ENCODE measurements at regions not wholly inside any gene's neighbourhood (a gene's known extent, or its start where the extent isn't known, plus 50 kb on each side); places are given as distances from the start of the nearest gene placed in this dataset.

DNA sequence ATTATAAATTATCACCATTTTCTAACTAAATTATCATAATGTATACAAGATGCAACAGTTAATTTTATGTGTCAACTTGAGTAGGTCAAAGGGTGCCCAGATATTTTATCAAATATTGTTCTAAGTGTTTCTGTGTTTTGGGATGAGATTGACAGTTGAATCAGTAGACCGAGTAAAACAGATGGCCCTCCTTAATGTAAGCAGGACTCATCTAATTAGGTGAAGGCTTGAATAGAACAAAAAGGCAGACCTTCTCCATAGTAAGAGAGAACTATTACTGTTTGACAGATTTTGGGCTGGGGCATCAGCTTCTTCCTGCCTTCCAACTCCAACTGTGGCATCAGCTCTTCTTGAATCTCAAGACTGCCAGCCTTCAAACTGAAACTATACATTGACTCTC lies 185.8 kb downstream of the TRAM1L1 start:
- TF ChIP-seq, protein P1, sequence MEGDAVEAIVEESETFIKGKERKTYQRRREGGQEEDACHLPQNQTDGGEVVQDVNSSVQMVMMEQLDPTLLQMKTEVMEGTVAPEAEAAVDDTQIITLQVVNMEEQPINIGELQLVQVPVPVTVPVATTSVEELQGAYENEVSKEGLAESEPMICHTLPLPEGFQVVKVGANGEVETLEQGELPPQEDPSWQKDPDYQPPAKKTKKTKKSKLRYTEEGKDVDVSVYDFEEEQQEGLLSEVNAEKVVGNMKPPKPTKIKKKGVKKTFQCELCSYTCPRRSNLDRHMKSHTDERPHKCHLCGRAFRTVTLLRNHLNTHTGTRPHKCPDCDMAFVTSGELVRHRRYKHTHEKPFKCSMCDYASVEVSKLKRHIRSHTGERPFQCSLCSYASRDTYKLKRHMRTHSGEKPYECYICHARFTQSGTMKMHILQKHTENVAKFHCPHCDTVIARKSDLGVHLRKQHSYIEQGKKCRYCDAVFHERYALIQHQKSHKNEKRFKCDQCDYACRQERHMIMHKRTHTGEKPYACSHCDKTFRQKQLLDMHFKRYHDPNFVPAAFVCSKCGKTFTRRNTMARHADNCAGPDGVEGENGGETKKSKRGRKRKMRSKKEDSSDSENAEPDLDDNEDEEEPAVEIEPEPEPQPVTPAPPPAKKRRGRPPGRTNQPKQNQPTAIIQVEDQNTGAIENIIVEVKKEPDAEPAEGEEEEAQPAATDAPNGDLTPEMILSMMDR (IDR thresholded peaks at IDR 0.05), result no peak
- TF ChIP-seq POLR2AphosphoS5 (IDR thresholded peaks at IDR 0.05) (no peak), POLR2A (IDR thresholded peaks at IDR 0.05) (no peak)
